DMS 273 treated with DMSO at 0.1 percent for 48 hours (cell line): ENCODE measurements at regions not wholly inside any gene's neighbourhood (a gene's known extent, or its start where the extent isn't known, plus 50 kb on each side); places are given as distances from the start of the nearest gene placed in this dataset.
"Not testable (repeated sequence)": the region's sequence is repeated elsewhere in the genome, so short reads cannot be mapped to it uniquely, and the experiment has no call there.

Source experiments
- DNase-seq: peaks from one replicate; lab custom pipeline; 2025; lab: John Stamatoyannopoulos, UW

DNA sequence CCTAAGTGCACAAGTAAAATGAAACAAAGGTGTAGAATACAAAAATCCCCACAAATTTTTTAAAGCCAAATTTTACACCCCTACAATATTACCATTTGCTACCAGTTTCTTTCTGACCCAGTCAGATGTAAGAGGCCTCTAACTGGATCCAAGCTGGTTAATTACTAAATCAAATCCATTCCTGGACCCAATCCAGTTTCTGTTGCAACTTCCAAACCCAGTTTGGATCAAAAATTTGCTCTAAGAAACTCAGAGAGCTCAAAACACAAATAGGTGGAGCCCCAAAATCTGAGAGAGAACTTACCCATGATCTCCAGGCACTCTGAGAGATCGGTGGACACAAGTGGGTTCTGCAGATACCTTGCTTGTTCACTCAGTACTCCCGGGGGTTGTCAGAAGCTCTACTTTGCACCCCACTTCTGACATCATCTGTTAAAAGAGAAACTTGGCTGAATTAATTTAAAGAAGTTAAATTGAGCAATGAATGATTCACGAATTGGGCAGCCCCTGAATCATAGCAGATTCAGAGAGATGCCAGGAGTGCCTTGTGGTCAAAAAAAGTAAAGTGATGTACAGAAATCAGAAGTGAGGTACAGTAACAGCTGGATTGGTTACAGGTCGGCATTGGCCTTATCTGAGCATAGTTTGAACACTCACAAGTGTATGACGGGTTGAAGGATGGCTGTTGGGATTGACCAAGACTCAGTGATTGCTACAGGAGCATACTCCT, 448.0 kb downstream of the KCNT2 start:
- DNase-seq = no peak

DNA sequence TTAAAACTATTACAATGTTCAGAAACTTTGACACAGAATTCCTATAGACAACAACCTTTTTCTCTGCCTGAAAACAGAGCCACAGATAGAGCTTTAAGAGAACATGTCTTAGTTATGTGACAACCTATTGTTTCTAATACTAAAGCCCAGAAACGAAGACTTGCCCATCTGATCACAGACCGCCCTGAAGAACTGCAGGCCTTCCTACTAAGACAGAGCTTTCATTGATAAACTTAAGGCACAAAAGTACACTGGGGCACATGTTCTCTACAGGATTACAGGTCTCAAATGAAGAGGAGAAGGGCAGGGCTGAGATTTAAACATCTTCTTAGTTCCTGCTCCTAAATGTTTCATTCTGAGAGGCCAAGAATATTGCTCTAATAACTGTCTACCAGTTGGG, 452.7 kb downstream of the KCNT2 start:
- DNase-seq = no peak

DNA sequence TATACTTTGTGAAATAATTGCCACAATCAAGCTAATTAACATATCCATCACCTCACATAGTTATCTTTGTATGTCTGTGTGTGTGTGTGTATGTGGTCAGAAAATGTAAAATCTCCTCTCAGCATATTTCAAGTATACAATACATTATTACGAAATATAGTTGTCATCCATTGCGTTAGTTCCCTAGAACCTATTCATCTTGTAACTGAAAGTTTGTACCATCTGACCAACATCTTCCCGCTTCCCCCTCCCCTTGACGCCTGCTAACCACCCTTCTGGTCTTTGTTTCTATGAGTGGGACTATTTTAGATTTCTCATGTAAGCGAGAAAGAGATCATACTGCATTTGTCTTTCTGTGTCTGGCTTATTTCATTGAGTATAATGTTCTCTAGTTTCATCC, 455.3 kb downstream of the KCNT2 start:
- DNase-seq = no peak

GRCh38 chr1:196152086-196152485, 456.2 kb downstream of the KCNT2 start:
- no peak for DNase-seq

DNA sequence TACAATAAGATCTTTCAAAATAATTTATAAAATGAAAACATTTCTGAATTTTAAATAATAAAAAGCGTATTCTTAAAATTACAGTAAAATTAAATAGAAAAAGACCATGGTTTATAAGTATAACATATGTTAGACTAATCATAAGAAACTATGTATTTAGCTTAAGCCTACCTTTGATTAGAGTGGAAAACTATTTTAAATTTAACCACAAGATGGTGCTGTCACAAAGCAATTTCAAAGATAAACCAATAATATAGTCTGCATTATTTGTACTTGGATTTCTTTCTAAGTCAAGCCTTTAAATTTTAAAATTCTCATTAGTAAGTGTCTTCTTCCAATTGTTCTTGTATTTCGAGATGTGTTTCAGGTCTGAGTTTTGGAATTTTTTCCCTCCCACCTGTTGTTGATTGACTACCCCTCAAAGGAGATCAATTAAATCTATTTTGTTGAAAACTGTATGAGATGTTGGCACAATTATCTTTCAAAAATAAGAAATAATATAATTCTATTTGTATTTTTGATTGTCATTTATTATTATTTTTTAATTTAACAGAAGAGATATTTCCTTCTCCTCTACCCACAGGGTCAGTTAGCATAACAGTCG, 459.8 kb downstream of the KCNT2 start:
- no peak for DNase-seq

DNA sequence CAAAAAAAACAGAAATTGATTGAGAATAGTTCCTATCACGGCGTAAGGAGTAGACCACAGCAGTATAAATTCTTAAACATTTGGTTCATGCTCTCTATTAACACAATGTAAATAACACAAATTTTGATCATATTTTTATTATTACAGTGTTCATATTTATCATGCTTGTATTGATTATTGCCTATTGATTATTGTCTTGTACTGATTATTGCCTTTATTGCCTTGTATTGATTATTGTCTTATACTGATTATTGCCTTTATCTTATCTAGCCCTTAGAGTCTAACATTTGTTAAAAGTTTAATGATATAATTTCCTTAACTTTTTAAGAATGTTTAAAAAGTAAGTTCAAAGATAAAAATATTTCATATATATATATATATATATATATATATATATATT, 460.7 kb downstream of the KCNT2 start:
- no peak for DNase-seq

GRCh38 chr1:196145151-196145550, 463.1 kb downstream of the KCNT2 start:
- not testable (repeated sequence) for DNase-seq

DNA sequence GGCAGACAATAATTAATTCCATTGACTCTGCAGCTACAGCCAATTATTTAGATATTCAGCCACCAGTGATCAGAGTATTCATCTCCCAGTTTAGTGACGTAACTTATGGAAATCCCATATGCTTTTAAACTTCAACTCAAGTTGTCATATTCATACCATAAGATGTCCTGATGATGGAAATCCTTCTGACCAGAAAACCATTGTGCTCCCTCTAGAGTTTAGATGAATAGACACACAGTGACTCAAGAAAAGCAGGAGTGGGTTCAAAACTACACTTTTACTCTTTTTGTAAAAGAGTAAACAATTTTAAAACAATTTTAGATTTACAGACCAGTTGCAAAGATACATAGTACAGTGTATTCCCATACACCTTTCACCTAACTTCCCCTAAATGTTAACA, 463.7 kb downstream of the KCNT2 start:
- DNase-seq = no peak

- no peak for DNase-seq
These were observed 464.5 kb downstream of the KCNT2 start for GRCh38 chr1:196143602-196144342.

DNA sequence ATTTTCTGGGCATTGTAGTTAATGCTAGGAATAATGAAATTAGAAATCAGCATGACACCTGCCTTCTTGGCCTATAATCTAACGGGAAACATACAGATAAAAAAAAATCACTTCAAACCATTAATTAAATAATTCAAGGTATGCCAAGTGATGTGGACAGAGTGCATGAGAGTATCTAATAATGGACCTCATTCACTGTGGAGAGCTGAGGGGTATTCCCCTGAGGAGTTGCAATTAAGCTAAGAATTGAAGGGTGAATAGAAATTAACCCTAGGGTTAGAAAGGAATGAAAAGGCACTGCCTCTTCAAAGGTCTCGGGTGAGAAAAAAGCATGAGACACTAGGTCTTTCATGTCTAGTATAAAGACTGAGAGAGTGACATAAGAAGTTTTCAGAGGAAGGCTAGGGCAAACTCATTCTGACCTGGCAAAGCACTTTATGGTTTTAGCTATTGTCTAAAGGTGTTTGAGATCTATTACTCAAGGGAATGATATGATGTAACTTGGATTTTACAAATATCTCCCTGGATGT, 466.1 kb downstream of the KCNT2 start:
- no peak for DNase-seq

DNA sequence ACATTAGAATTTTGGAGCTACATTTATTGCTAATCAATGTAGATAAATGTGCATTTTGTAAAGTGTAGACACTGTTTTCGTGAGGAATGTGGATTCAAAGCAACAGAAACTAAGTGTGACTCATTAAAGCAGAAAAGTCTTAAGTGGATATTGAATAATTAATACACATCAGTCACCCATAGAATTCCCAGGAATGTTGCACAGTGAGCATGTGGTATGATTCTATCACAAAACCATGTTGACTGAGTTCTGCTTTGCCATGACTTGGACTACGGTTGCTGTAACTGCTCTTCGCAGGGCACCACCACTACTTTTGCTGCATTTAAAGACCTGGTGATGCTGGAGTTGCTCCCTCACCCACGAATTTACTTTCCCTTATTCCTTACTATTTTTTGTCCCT, 471.8 kb downstream of the KCNT2 start:
- DNase-seq = no peak

DNA sequence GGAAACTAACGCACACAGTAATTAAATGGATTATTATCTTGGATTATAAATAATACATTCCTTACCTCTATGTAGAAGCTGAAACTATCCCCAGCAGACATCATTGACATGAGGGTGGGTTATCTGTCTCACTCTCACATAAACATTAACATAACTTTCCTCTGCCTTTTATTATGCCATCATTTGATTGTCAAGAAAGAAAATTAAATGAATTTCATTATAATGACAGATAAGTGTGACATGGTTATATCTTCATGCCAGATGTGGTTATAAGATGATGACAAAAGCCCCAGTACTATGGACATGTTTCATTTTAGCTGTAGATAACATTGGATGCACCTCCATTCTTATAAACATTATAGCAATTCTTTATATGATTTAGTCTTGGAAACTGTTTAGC, 476.5 kb downstream of the KCNT2 start:
- DNase-seq = no peak

DNA sequence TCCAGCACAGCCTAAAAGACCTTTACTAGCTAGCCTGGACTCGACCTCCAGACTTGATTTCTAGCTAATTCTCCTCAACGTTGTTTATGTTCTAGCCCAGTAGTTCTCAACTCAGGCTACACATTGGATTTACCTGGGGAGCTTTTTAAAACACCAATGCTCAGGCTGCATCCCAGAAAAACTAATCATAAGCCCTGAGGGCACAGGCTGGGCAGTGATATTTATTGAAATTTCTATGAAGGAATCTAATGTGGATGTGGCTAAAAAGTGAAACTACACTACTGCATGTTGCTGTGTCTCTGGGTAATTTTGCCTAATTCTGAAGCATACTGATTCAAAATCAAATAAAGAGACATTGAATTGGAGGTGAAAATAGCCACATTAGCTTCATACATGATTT, 479.4 kb downstream of the KCNT2 start:
- DNase-seq = no peak

DNA sequence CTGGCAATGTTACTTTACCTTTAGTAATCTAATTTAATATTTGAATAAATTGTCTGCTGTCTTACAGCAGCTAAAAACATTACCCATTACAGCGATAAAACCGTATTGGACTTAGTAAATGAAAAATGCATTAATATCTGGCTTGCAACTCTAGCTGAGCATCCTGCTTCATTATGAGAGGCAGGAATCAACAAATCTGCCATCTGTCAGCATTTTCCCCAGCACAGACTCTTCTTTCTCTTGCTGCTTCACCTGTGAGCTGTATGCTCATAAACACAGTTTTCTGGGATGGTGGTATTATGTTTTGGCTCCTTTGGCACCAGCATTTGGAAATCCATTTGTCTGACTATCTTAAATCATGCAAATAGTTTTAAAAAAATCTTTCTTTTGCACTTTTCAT, 487.1 kb downstream of the KCNT2 start:
- DNase-seq = no peak

DNA sequence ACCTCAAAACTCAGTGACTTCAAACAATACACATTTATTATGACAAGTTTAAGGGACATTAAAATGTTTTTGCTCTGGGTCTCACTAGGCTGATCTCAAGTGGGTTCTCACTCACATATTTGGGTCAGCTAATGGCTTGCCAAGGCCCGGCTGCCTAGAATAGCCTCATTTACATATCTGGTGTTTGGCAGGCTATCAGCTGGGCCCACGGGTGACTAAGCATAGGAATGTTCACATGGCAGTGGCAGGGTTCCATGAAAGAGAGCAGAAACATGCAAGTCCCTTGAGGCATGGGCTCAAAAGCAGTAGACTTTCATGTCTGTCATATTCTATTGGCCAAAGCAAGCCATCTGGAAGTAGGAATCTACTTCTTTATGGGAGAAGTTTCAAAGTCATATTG, 492.6 kb downstream of the KCNT2 start:
- no peak for DNase-seq

DNA sequence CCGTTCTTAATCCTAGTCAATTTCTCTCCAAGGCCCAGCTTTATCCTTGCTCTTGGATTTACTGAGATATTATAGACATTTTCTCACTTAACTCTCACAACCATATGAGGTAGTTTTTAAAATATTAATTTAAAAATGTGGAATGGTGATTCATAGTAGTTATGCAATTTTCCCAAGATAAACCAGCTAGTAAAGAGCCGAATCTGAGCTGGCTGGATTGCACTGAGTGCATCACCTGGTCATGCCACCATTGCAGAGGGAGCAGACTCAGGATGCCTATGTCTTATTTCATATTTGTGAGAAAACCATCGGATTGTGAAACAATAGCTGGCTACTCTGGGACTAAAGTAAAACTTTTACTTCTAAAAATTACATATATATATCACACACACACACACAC, 494.0 kb downstream of the KCNT2 start:
- no peak for DNase-seq

DNA sequence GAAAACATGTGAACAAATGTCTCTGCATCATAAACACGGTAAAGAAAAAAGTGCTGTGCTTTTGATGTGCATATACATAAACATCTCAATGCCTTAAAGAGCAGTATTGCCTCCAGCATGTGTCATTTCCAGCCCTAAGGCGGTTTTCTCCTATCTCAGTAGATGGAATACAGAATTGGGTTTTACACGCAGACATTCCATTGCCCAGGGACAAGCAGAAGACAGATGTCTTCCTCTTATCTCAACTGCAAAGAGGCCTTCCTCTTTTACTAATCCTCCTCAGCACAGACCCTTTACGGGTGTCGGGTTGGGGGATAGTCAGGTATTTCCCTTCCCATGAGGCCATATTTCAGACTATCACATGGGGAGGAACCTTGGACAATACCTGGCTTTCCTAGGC, 499.2 kb downstream of the KCNT2 start:
- not testable (repeated sequence) for DNase-seq

- DNase-seq = no peak
These were observed 502.3 kb downstream of the KCNT2 start for GRCh38 chr1:196105901-196106300.

DNA sequence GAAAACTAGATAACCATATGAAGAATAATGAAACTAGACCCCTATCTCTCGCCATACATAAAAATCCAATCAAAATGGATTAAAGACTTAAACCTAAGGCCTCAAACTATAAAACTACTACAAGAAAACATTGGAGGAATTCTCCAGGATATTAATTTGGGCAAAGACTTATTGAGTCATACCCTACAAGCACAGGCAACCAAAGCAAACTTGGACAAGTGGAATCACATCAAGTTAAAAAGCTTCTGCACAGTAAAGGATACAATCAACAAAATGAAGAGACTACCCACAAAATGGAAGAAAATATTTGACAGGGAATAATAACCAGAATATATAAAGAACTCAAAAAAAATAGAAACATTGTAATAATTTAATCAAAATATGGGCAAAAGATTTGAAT, 505.4 kb downstream of the KCNT2 start:
- no peak for DNase-seq

- DNase-seq = no peak
These were observed 510.2 kb downstream of the KCNT2 start for GRCh38 chr1:196098000-196098399.

DNA sequence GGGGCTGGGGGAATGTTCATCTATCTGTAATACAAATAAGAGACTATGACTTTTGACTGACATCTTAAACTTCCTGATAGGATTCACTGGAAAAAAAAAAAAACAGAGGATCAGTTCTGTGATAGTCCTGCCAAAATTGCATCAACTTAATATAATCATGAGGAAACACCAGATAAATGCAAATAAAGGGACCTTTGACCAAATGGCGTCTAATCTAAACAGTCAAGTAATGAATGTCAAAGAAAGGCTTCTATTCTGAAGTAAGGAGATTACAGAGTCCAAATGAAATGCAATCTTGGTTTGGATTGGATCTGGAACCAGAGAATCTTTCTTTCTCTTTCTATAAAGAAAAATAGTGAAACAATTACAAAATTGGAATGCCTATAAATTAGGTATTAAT, 513.4 kb downstream of the KCNT2 start:
- no peak for DNase-seq

- DNase-seq = no peak
These were observed 516.7 kb downstream of the KCNT2 start for GRCh38 chr1:196091397-196092135.
